NCI-H1694 treated with DMSO at 0.1 percent for 48 hours (cell line): ENCODE measurements at regions not wholly inside any gene's neighbourhood (a gene's known extent, or its start where the extent isn't known, plus 50 kb on each side); places are given as distances from the start of the nearest gene placed in this dataset.

Source experiments
- DNase-seq: peaks from one replicate; lab custom pipeline; 2025; lab: John Stamatoyannopoulos, UW

DNA sequence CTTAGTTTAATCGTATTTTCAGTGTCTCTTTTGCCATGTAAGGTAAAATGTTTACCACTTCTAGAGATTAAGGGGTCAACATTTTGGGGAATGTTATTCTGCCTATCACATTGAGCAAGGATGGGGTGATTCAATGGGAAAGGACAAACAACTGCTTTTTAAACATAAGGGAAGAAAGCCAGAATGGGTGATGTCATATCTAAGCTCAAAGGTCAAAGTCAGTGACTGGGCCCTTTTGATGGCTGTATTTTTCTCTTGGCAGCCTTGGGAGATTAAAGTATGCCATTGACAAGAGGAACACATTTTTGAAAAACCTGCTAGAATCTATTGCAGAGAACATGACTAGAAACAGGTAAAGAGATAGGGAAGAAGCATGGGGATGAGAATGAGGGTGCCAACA lies 477.3 kb upstream of the IRAK1BP1 start:
- no peak for DNase-seq

DNA sequence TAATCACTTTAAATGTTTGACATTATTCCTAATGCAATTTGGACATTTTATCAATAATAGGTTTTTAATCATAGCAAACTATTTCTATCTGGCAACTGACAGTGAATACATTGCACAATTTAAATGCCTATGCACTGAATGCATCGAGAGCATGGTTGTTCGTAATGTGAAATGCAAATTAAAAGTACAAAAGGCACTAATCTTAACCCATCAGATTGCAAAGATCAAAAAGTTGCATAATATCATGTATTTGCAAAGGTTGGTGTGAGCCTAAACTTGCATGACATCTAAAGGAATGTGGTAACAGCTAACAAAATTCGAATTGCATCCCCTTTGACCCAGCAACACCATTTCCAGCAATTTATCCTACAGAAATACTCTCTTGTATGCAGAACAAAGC lies 469.9 kb upstream of the IRAK1BP1 start:
- no peak for DNase-seq

DNA sequence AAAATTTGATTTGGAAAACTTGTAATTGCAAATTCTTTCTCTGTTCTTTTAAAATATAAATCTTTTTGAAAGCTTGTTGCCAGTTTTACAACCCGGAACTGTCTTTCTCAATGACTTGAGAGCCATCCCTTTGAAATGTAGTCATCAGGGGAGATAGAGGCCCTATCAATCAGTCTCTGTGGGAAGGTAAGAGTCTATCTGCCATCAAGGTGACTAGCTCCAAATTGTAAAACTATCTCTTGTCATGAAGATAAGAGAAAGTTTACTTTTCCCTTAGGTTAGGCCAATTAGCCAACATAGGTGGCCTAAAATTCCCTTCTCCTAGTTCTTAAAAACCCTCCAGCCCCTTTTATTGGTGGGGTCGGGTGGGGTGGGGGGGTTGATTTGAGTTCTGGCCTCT lies 469.1 kb upstream of the IRAK1BP1 start:
- no peak for DNase-seq

DNA sequence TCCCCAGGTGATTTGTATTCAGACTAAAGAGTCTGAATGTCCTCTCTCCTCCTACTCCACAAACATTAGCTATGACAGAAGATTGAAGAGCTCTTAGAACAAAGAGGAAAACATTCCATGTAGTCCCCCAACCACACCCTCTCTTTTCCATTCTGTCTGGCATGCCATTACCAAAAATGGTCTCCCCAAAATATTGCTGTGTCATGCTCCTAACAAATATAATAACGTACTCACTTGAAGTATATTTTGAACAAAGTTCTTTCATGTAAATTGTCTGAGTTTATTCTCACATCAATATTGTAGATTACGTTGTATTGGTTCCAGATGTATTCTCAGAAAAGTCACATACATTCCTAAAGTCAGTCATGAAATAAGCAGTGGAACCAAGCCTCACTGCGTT lies 467.3 kb upstream of the IRAK1BP1 start:
- no peak for DNase-seq

DNA sequence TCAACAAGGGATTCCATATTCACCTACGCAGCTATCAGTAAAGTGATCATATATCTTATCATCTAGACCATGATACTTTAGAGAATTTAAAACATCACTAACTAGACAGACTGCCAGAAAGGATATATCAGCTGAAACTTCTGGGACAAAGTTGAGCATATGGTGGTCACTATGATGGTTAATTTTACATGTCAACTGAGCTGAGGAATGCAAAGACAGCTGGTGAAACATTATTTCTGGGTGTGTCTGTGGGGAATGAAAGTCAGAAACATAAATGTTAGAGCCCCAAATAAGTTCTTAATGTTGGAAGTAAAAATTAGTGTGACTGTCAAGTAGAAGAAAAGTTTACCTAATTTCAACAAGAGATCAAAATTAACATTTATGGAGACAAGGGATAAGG lies 440.0 kb upstream of the IRAK1BP1 start:
- no peak for DNase-seq

DNA sequence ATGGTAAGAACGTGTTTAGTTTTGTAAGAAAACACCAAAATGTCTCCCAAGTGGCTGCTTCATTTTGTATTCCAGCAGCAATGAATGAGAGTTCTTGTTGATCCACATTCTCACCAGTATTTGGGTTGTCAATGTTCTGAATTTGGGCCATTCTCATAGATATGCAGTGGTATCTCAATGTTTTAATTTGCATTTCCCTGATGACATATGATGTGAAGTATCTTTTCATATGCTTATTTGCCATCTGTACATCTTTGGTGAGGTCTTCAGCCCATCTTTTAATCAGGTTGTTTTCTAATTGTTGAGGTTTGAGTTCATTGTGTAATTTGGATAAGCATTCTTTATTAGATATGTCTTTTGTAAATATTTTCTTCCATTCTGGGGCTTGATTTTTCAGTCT lies 436.8 kb upstream of the IRAK1BP1 start:
- no peak for DNase-seq

DNA sequence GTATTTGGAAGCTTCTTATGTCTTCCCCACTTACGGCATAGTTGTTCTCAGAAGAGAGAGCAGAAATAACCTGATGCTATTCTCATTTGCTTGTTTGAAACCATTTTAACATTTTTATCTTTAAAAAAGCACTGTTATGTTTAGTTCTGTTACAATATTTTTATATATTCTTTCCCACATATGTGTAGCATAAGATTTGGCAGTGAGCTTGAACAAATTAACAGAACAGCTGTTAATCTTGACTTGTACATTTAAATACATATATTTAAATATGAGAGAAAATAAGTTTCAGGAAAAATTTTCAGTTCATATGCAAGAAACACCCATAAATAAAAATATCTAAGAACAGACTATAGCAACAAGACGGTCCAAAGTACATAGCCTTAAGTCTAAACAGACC lies 431.7 kb upstream of the IRAK1BP1 start:
- DNase-seq: no peak

DNA sequence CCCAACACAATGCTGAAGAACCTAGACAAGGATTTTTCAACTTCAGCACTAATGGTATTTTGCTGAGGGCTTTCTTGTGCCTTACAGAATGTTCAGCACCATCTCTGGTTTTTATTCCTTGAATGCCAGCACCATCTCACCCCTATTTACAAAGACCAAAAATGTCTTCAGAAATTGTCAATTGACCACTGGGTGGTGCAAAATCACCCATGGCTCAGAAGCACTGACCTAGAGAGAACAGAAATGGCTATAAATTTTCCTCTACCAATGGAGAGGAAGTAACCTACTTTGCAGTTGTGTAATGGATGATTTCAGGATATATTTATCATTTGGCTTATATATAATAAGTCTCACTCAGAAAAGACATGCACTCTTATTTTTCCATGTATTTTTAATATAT lies 431.0 kb upstream of the IRAK1BP1 start:
- DNase-seq: no peak

DNA sequence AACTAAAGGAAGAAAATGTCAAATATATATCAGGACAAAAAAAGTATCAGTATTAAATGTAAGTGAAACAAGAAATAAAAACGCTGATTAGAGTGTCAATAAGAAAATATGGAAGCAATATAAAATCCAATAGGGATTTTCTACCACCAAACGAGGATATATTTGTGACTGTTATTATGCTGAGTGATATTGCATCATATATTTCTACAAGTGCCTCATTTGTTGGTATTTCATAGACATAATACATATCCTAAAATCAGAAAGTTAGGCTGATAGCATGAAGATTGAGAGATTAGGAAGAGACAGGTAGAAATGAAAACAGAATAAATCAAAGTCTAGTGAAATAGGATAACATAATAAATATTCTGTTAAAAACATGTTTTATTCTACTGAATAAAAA lies 429.2 kb upstream of the IRAK1BP1 start:
- DNase-seq: no peak

DNA sequence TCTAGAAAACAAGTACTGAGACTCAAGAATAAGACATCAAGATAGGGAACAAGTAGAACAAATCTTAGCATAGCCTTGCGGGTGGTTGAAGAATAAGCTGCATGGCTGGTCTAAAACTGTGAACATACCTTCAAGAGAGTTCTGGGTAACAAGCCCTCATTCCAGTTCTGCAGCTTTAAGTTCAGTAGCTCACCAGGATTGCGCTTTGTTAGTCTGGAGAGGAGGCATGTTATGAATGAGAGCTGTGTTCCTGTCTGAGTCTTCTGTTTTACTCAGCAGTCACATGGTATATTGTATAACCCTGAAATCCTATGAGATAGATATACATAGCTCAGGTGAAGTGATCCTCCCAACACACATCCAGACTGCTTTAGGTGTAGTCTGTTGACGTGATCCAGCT lies 406.6 kb upstream of the IRAK1BP1 start:
- no peak for DNase-seq

DNA sequence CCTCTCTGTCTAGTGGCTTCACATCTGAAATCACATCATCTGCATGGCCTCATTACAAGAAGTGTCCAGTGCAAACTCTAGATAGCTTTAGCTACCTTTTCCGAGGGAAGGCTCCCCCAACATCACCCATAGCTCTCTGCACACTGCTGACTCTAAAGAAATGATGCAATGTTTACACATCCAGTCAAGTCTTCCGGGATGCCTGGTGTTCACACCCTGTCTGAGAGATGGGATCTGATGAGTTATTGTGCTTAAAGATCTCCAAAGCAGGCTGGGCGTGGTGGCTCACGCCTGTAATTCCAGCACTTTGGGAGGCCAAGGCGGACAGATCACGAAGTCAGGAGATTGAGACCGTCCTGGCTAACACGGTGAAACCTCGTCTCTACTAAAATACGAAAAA lies 404.6 kb upstream of the IRAK1BP1 start:
- DNase-seq: no peak

DNA sequence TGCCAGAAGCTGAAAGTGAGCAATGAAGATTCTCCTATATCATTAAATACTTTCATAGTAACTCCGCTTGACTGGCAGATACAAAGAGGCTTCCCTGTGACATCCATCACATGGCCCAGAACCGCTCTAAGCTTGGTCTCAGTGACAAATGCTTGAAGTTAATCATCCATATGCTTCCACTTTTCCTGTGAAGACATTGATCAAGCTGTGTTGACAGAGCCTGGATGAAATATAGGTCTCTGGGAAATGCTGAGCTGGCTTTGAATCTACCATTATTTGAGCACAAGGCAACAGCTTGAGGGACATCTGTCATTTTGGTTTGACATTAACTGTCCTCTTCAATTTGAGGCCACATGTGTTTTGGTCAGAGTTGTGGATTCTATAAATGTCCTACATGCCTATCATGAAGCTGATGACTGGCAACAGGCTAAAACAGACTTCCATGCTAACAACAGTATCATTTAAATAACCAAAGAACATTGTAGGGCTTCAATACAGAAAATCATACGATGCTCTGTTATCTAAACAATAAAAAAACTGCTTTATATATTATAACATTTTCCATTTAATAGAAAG lies 402.2 kb upstream of the IRAK1BP1 start:
- no peak for DNase-seq

DNA sequence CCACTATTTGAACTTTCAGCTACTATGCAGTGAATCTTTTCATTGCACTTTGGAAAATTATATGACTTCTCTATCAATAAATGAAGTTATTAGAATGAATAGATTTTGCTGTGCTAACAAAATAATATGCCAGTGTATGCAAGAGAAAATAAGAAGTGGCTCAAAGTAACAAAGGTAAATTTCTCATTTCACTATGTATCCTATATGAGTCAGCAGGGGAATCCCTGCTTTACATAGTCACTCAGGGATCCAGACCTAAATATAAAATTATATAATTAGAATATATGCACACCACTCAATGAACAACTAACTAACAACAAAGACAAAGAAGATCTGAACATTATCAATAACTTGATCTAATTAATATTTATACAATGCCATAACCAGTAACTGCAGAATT lies 390.8 kb upstream of the IRAK1BP1 start:
- DNase-seq: no peak

DNA sequence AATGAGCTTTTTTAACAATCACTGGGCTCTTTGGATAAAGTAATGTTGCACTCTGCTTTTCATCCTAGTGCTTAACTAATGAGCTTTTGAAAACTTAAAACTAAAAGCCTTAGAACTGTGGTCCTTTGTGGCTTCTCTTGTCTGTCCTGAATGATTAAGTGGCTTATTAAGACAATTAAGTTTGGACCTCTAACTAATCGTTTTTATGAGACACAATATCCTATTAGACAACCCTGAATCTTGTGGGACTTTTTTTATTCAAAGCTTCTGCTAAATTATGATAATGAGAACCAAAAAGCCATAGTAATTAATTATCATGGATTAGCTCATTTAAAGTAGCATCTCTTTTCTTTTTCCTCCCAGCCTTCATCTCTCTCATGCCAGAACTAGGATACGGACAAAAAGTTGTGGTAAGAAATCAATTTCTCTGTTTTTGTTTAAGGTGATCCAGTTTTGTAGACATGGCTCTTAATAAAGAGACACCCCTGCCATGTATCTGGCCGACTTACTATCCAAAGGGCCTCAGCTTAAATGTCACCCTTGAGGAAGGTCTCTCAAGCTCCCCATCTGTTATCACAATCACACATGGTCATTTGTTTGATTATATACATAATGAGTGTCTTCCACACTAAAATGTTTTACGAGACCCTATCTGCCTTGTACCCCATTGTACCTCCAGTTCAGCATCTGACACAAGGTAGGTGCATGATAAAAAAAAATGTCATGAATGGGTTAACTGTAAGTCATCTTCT lies 384.4 kb upstream of the IRAK1BP1 start:
- DNase-seq: no peak

DNA sequence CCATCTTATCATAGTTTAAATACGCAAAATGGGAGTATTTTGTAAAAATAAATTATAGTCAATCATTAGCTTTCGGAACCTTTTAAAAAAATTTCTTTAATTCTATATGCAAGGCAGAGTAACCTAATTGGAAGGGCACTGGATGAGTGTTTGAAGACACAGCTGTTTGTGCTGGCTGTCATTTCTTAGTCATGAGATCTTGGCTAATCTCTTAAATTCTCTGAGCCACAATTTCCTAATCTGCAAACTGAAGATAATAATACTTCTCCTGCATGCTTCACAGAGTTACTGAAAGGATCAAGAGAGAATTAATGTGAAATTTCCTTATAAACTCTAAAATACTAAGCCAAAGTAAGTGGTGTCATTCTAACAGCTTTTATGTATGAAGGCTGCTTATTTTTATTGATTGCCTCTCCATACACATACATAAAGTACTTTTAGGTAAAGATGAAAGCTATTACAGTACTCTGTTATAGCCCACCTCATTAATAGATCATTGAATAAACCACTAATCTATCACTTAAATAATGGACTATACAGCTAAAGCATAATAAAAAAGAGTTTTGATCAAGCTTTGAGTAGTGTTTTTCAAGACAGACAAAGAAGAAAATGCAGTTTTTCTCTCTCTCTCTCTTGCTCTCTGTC lies 383.7 kb upstream of the IRAK1BP1 start:
- no peak for DNase-seq

DNA sequence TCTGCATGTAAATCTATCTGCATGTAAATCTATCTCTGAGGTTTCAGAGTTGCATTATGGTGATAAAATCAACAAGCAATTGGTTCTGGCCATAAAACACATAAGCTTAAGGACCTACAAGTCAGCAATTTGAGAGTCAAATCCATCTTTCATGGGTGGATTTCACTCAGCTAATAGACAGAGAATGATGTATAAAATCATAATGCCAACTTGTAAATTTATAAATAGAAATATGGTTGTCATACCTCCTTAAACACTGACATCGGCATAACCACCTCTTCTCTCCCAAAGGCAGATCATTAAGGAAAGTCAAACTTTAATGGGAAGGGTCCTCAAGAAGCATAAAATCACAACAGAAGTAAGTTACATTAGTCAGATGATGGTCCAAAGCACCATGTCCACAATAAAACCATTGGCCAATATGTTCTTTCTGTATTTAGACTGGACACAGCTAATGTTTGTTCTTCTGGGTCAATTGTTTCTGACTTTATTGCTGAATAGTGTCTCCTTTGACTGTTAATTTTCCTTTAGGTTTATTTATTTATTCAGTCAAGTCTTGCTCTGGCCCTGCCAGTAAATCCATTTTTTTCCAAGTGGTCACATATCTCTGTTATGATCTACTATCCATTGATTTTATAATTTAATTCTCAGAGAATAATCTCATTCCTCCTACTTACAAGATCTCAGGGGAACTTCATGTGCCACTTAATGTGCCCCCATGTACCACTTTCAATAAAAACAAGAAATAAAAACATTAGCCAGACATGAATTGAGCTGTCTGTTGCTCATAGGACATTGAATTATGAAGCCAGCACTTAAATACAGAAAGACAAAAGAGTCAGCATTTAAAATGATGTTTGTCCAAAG lies 382.9 kb upstream of the IRAK1BP1 start:
- no peak for DNase-seq

DNA sequence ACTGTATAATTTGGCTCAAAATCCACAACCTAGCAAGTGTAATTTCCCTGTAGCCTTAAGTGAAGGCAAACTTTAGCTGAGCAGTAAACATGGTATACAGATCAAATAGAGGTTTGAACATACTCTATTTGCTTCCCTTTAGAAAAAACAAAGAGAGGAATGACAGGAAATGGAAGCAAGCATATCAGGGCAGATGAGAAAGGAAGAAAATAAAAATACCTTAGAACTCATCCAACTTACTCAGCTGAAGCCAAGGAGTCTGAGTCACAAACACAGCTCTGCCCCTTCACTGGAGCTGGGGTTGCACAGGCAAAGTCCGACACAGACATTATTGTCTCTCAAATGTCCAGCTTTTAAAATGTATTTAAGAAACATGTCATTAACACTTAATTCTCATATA lies 379.9 kb upstream of the IRAK1BP1 start:
- DNase-seq: no peak

DNA sequence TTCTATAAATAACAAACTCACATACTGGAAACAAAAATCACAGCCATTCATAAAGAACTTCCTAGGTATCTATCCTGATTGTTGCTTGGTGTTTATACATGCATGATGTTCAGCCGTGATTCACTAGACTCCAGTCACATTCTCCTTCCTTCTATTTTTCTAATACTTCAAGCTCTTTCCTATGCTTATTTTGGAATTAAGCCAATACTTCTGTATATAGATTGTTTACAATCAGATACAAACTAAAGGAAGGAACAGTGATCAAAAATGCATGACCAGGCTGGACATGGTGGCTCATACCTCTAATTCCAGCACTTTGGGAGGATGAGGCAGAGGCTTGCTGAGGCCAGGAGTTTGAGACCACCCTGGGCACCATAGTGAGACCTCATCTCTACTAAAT lies 377.5 kb upstream of the IRAK1BP1 start:
- no peak for DNase-seq

DNA sequence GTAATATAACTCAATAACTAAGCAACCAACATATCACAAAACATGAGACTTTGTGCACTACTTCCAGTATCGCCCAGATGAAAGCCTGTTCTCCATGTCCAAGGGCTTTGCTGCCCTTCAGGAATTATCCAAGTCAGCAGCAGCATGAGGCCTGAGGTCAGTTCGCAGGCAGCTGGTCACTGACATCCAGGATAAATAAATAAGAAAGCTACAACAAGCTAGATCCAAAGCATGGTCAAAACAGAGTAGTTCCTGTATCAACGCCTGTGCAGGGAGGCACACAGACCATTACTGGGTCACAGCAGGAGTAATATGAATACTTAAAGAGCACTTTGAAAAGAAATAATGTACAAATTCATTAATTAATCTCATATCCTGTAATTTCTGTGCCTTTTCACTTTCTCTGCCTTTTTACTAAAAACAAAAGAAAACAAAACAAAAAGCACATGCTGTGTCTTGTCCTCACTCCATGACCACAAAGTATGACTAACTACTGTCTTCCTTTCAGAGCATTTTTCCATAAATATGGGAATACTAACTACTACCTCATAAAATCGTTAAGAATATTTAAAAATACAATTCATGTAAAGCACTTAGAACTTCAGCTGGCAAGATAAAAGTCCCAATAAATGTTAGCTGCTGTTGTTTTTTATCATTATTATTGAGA lies 374.9 kb upstream of the IRAK1BP1 start:
- DNase-seq: no peak

DNA sequence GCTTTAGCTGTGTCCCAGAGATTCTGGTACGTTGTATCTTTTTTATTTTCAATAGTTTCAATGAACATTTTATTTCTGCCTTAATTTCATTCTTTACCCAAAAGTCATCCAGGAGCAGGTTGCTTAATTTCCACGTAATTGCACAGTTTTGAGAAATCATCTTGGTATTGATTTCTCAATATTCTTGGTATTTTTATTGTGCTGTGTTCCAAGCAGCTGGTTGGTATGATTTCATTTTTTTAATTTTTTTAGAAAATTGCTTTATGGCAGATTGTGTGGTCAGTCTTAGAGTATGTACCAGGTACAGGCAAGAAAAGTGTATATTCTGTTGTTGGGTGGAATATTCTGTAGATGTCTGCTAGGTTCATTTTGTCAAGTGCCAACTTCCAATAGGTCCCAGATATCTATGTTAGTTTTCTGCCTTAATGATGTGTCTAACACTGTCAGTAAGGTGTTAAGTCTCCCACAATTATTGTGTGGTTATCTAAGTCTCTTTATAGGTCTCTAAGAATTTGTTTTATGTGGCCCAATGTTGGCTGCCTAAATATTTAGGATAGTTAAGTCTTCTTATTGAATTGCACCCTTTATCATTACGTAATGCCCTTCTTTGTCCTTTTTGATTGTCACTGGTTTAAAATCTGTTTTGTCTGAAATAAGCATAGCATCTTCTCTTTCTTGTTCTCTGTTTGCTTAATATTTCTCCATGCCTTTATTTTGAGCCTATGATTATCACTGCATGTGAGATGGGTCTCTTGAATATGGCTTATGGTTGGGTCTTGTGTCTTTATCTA lies 366.9 kb upstream of the IRAK1BP1 start:
- no peak for DNase-seq

DNA sequence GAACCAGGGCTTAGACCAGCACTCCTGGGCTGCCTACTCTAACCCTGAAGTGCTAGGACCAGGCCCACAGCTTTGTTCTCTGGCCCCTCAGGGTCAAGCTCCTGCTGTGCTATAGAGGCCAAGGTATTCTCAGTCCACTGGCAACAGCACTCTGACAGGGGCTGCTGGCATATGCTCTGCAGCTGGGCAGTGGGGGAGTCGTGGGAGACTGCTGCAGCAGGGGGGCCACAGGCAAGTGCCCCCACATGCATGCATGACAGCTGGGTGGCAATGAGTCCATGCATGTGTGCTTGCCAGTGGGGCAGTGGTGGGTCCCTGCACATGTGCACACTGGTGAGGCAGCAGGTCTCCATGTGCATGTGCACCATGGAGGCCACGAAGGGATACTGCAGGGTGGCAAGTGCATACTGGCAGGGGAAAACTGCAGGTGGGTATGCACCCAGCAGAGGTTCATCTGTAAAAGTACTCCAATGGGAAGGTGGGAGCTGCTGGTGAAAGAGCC lies 364.9 kb upstream of the IRAK1BP1 start:
- no peak for DNase-seq
